Adrenal gland (tissue), 5 donors: ENCODE measurements at regions not wholly inside any gene's neighbourhood (a gene's known extent, or its start where the extent isn't known, plus 50 kb on each side); places are given as distances from the start of the nearest gene placed in this dataset.

Experiments
- CTCF ChIP-seq, 6 experiments: fragments of 450-650 bp in 4 of 6; fragments of 200-600 bp in 2 of 6; sonication (generic) in 1 of 6; IDR thresholded peaks; 1 replicate in 5 of 6; 2 replicates in 1 of 6; pipeline versions ENCODE4 v1.5.1 to v1.8.0; 2016 to 2021; ENCODE audit warnings: antibody characterized with exemption in 6 of 6, mild to moderate bottlenecking in 2 of 6, moderate library complexity in 1 of 6
- POLR2A ChIP-seq, 2 donors: fragments of 450-650 bp; IDR thresholded peaks; one replicate each; pipeline ENCODE4 v1.6.1; 2017; ENCODE audit warnings: antibody characterized with exemption in 2 of 2, mild to moderate bottlenecking in 2 of 2, moderate library complexity in 1 of 2
- donor health status: DM: no; HTN: no; CAD: no.

DNA sequence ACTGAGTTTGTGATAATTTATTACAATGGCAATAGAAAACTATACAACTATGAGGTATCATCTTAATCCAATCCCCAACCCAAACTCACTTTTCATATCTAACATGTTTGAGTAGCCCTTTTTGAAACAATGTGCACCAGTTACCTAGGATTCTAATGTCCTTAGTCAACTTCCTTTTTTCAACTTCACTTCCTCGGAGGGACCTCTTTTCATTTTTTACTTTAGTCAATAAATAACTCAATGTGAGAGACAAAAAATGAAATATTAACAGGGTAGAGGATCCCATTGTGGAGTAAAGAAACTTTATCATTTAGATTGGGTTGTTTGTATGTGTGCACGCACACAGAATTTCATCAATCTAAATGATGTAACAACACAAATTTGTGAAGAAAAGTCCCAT is 193.6 kb upstream of the LRRC3B start:
- TF ChIP-seq CTCF (IDR thresholded peaks at IDR 0.05) = no peak
- TF ChIP-seq POLR2A (IDR thresholded peaks at IDR 0.05) = no peak
